GM23338 (cell line): ENCODE measurements at regions not wholly inside any gene's neighbourhood (a gene's known extent, or its start where the extent isn't known, plus 50 kb on each side); places are given as distances from the start of the nearest gene placed in this dataset.

Source experiments
- ATAC-seq: fragments of 200-7000 bp; cut with Tn5 transposase; 3 replicates; pipeline ENCODE4 v1.9.1; 2020
- DNase-seq: peaks from one replicate; pipeline ENCODE4 v3.0.0-alpha.2; 2015; ENCODE audit warnings: low spot score
- H2AFZ ChIP-seq: fragments of 200-600 bp; sonication (generic); 2 replicates; pipeline ENCODE4 v1.8.0; 2016; ENCODE audit warnings: antibody characterized with exemption, mild to moderate bottlenecking, moderate library complexity
- H3F3A ChIP-seq: fragments of 200-600 bp; sonication (generic); replicated peaks from 2 replicates; pipeline ENCODE4 v1.8.0; 2017; ENCODE audit warnings: antibody characterized with exemption, mixed run types, low read depth
- H3K27ac ChIP-seq: fragments of 200-600 bp; sonication (generic); 2 replicates; pipeline ENCODE4 v1.6.1; 2016; ENCODE audit warnings: low read depth
- H3K27me3 ChIP-seq: fragments of 200-600 bp; sonication (generic); 2 replicates; pipeline ENCODE4 v1.8.0; 2016; ENCODE audit warnings: mild to moderate bottlenecking, mixed run types, moderate library complexity; ENCODE audit not compliant: insufficient read depth
- H3K36me3 ChIP-seq: fragments of 200-600 bp; sonication (generic); 2 replicates; pipeline ENCODE4 v1.8.0; 2016; ENCODE audit warnings: mild to moderate bottlenecking; ENCODE audit not compliant: insufficient read depth
- H3K4me1 ChIP-seq: fragments of 200-600 bp; sonication (generic); 2 replicates; pipeline ENCODE4 v1.8.0; 2016; ENCODE audit warnings: mild to moderate bottlenecking, moderate library complexity; ENCODE audit not compliant: insufficient read depth
- H3K4me2 ChIP-seq: fragments of 200-600 bp; sonication (generic); 2 replicates; pipeline ENCODE4 v1.7.1; 2017; ENCODE audit warnings: mixed run types
- H3K4me3 ChIP-seq: fragments of 200-600 bp; sonication (generic); 2 replicates; pipeline ENCODE4 v1.6.1; 2016; ENCODE audit warnings: mixed run types
- H3K79me2 ChIP-seq: fragments of 200-600 bp; sonication (generic); replicated peaks from 2 replicates; pipeline ENCODE4 v1.8.0; 2017; ENCODE audit warnings: mild to moderate bottlenecking; ENCODE audit not compliant: insufficient read depth
- H3K9me2 ChIP-seq: fragments of 200-600 bp; sonication (generic); 2 replicates; pipeline ENCODE4 v1.8.0; 2017; ENCODE audit not compliant: insufficient read depth
- H4K20me1 ChIP-seq: fragments of 200-600 bp; sonication (generic); replicated peaks from 2 replicates; pipeline ENCODE4 v1.8.0; 2017; ENCODE audit warnings: mild to moderate bottlenecking; ENCODE audit not compliant: insufficient read depth
- H3K27ac Mint-ChIP-seq: 2 replicates; pipeline ENCODE4 v1.8.0; 2020; ENCODE audit warnings: inconsistent platforms, mild to moderate bottlenecking, moderate library complexity, mixed read lengths
- H3K27me3 Mint-ChIP-seq: 3 replicates; pipeline ENCODE4 v1.8.0; 2022; ENCODE audit warnings: low read depth, mild to moderate bottlenecking, moderate library complexity, mixed read lengths, inconsistent platforms; ENCODE audit not compliant: insufficient read depth, poor library complexity
- H3K36me3 Mint-ChIP-seq: 3 replicates; pipeline ENCODE4 v1.8.0; 2021; ENCODE audit warnings: low read depth, mild to moderate bottlenecking, inconsistent platforms, moderate library complexity, mixed read lengths
- H3K4me1 Mint-ChIP-seq: 3 replicates; pipeline ENCODE4 v1.8.0; 2020; ENCODE audit warnings: mild to moderate bottlenecking, inconsistent platforms, mixed read lengths
- H3K4me3 Mint-ChIP-seq: 3 replicates; pipeline ENCODE4 v1.8.0; 2021; ENCODE audit warnings: moderate library complexity, mild to moderate bottlenecking, inconsistent platforms, mixed read lengths
- H3K9me3 Mint-ChIP-seq: 3 replicates; pipeline ENCODE4 v1.8.0; 2020; ENCODE audit warnings: moderate library complexity, mild to moderate bottlenecking, inconsistent platforms, mixed read lengths
- CREB1 ChIP-seq: fragments of 250-450 bp; sonication (Bioruptor Pico); IDR thresholded peaks from 2 replicates; pipeline ENCODE4 v1.5.0; 2020; ENCODE audit warnings: low read depth, mild to moderate bottlenecking, moderate library complexity
- ETS1 ChIP-seq: IDR thresholded peaks from 2 replicates; pipeline ENCODE4 v1.6.1; 2016; ENCODE audit warnings: antibody characterized with exemption
- EZH2 ChIP-seq: fragments of 200-600 bp; sonication (generic); IDR thresholded peaks from one replicate; pipeline ENCODE4 v1.8.0; 2017; ENCODE audit warnings: antibody characterized with exemption, mild to moderate bottlenecking, low read depth; ENCODE audit not compliant: unreplicated experiment
- EZH2phosphoT487 ChIP-seq: fragments of 200-600 bp; sonication (generic); IDR thresholded peaks from one replicate; pipeline ENCODE4 v1.8.1; 2018; ENCODE audit warnings: antibody characterized with exemption; ENCODE audit not compliant: unreplicated experiment
- JUNB ChIP-seq: IDR thresholded peaks from one replicate; pipeline ENCODE4 v1.6.1; 2016; ENCODE audit warnings: antibody characterized with exemption; ENCODE audit not compliant: unreplicated experiment
- NANOG ChIP-seq: IDR thresholded peaks from 2 replicates; pipeline ENCODE4 v1.6.1; 2016; ENCODE audit warnings: antibody characterized with exemption, borderline replicate concordance
- POLR2AphosphoS5 ChIP-seq: IDR thresholded peaks from 2 replicates; pipeline ENCODE4 v1.6.1; 2016; ENCODE audit warnings: antibody characterized with exemption, low read depth
- REST ChIP-seq: IDR thresholded peaks from one replicate; pipeline ENCODE4 v1.6.1; 2018; ENCODE audit warnings: antibody characterized with exemption; ENCODE audit not compliant: unreplicated experiment
- STAT1 ChIP-seq: IDR thresholded peaks from one replicate; pipeline ENCODE4 v1.6.1; 2016; ENCODE audit warnings: antibody characterized with exemption; ENCODE audit not compliant: unreplicated experiment
- ZNF114 ChIP-seq: fragments of 250-450 bp; sonication (Bioruptor Pico); IDR thresholded peaks from 2 replicates; pipeline ENCODE4 v1.5.0; 2020; ENCODE audit warnings: mild to moderate bottlenecking, moderate library complexity
- ZNF331 ChIP-seq: fragments of 250-450 bp; sonication (Bioruptor Pico); IDR thresholded peaks from 2 replicates; pipeline ENCODE4 v1.5.0; 2020; ENCODE audit warnings: low read depth, mild to moderate bottlenecking, moderate library complexity
- TF ChIP-seq, protein P1 (sequence below), 2 experiments: fragments of 200-600 bp in 1 of 2; sonication (generic) in 1 of 2; conservative IDR thresholded peaks; 2 replicates each; pipeline versions ENCODE4 v1.5.1 to v1.6.1; 2016 to 2017; ENCODE audit warnings: antibody characterized with exemption in 2 of 2, low read depth in 2 of 2, mild to moderate bottlenecking in 2 of 2, moderate library complexity in 1 of 2
- TF ChIP-seq, protein P2 (sequence below): fragments of 250-450 bp; sonication (Bioruptor Pico); IDR thresholded peaks from 2 replicates; pipeline ENCODE4 v1.5.0; 2020; ENCODE audit warnings: mild to moderate bottlenecking, moderate library complexity

- Histone ChIP-seq H3F3A (no peaks in the 10 kb centered on the region), H2AFZ (no peak overlapping the region), H3K27me3 (no peaks in the 10 kb centered on the region), H4K20me1 (no peaks in the 10 kb centered on the region), H3K79me2 (no peaks in the 10 kb centered on the region), H3K4me3 (no peak overlapping the region), H3K4me1 (no peaks in the 10 kb centered on the region), H3K9me2 (no peaks in the 10 kb centered on the region), H3K27ac (no peak overlapping the region), H3K4me2 (no peak overlapping the region), H3K36me3 (no peaks in the 10 kb centered on the region)
- Mint-ChIP-seq H3K4me1 (no peaks in the 10 kb centered on the region; the same call in none of the 3 replicates), H3K36me3 (no peaks in the 10 kb centered on the region), H3K27me3 (no peaks in the 10 kb centered on the region), H3K27ac (no peak overlapping the region), H3K9me3 (no peaks in the 10 kb centered on the region), H3K4me3 (no peak overlapping the region)
- ATAC-seq (no peak), DNase-seq (no peak)
- no peak for TF ChIP-seq EZH2
- no peak for TF ChIP-seq ZNF331 (CRISPR knock-in tag)
- TF ChIP-seq REST: no peak
- TF ChIP-seq, protein P1, sequence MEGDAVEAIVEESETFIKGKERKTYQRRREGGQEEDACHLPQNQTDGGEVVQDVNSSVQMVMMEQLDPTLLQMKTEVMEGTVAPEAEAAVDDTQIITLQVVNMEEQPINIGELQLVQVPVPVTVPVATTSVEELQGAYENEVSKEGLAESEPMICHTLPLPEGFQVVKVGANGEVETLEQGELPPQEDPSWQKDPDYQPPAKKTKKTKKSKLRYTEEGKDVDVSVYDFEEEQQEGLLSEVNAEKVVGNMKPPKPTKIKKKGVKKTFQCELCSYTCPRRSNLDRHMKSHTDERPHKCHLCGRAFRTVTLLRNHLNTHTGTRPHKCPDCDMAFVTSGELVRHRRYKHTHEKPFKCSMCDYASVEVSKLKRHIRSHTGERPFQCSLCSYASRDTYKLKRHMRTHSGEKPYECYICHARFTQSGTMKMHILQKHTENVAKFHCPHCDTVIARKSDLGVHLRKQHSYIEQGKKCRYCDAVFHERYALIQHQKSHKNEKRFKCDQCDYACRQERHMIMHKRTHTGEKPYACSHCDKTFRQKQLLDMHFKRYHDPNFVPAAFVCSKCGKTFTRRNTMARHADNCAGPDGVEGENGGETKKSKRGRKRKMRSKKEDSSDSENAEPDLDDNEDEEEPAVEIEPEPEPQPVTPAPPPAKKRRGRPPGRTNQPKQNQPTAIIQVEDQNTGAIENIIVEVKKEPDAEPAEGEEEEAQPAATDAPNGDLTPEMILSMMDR (conservative IDR thresholded peaks at IDR 0.05; ENCODE audit: low read depth in 2 of 2): no peak
- no peak for TF ChIP-seq ETS1
- TF ChIP-seq NANOG: no peak
- no peak for TF ChIP-seq CREB1
- TF ChIP-seq POLR2AphosphoS5: no peak
- TF ChIP-seq JUNB: no peak
- no peak for TF ChIP-seq EZH2phosphoT487
- TF ChIP-seq, protein P2, sequence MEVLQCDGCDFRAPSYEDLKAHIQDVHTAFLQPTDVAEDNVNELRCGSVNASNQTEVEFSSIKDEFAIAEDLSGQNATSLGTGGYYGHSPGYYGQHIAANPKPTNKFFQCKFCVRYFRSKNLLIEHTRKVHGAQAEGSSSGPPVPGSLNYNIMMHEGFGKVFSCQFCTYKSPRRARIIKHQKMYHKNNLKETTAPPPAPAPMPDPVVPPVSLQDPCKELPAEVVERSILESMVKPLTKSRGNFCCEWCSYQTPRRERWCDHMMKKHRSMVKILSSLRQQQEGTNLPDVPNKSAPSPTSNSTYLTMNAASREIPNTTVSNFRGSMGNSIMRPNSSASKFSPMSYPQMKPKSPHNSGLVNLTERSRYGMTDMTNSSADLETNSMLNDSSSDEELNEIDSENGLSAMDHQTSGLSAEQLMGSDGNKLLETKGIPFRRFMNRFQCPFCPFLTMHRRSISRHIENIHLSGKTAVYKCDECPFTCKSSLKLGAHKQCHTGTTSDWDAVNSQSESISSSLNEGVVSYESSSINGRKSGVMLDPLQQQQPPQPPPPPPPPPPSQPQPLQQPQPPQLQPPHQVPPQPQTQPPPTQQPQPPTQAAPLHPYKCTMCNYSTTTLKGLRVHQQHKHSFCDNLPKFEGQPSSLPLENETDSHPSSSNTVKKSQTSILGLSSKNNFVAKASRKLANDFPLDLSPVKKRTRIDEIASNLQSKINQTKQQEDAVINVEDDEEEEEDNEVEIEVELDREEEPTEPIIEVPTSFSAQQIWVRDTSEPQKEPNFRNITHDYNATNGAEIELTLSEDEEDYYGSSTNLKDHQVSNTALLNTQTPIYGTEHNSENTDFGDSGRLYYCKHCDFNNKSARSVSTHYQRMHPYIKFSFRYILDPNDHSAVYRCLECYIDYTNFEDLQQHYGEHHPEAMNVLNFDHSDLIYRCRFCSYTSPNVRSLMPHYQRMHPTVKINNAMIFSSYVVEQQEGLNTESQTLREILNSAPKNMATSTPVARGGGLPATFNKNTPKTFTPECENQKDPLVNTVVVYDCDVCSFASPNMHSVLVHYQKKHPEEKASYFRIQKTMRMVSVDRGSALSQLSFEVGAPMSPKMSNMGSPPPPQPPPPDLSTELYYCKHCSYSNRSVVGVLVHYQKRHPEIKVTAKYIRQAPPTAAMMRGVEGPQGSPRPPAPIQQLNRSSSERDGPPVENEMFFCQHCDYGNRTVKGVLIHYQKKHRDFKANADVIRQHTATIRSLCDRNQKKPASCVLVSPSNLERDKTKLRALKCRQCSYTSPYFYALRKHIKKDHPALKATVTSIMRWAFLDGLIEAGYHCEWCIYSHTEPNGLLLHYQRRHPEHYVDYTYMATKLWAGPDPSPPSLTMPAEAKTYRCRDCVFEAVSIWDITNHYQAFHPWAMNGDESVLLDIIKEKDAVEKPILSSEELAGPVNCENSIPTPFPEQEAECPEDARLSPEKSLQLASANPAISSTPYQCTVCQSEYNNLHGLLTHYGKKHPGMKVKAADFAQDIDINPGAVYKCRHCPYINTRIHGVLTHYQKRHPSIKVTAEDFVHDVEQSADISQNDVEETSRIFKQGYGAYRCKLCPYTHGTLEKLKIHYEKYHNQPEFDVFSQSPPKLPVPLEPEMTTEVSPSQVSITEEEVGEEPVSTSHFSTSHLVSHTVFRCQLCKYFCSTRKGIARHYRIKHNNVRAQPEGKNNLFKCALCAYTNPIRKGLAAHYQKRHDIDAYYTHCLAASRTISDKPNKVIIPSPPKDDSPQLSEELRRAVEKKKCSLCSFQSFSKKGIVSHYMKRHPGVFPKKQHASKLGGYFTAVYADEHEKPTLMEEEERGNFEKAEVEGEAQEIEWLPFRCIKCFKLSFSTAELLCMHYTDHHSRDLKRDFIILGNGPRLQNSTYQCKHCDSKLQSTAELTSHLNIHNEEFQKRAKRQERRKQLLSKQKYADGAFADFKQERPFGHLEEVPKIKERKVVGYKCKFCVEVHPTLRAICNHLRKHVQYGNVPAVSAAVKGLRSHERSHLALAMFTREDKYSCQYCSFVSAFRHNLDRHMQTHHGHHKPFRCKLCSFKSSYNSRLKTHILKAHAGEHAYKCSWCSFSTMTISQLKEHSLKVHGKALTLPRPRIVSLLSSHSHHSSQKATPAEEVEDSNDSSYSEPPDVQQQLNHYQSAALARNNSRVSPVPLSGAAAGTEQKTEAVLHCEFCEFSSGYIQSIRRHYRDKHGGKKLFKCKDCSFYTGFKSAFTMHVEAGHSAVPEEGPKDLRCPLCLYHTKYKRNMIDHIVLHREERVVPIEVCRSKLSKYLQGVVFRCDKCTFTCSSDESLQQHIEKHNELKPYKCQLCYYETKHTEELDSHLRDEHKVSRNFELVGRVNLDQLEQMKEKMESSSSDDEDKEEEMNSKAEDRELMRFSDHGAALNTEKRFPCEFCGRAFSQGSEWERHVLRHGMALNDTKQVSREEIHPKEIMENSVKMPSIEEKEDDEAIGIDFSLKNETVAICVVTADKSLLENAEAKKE (CRISPR knock-in tag): no peak
- no peak for TF ChIP-seq ZNF114 (CRISPR knock-in tag)
- TF ChIP-seq STAT1: no peak
Observed at GRCh38 chr6:132977413-132977812, 163.0 kb downstream of the RPS12 start.
